ENCODE measurements at regions not wholly inside any gene's neighbourhood (a gene's known extent, or its start where the extent isn't known, plus 50 kb on each side); places are given as distances from the start of the nearest gene placed in this dataset.
A peak's percentile ranks its signal among the peaks of the same experiment; 100 is the strongest.

- no peaks in the 10 kb centered on the region for H3K36me3 ChIP-seq
- no peaks in the 10 kb centered on the region for H3K27me3 ChIP-seq
- H3K4me1 ChIP-seq = no peaks in the 10 kb centered on the region
- peak in 2 of 3 donors; percentile 55 to 81 for DNase-seq
- H3K9me3 ChIP-seq = no peaks in the 10 kb centered on the region
- H3K27ac ChIP-seq = no peak overlapping the region
- TF ChIP-seq CTCF (IDR thresholded peaks at IDR 0.05) = no peak
- no peak for TF ChIP-seq POLR2A (IDR thresholded peaks at IDR 0.05)
- no peak overlapping the region for H3K4me3 ChIP-seq
Measured at GRCh38 chr13:99819967-99820366, 151.6 kb downstream of the ZIC5 start.

- no peak for DNase-seq
- TF ChIP-seq POLR2A (IDR thresholded peaks at IDR 0.05) (no peak), CTCF (IDR thresholded peaks at IDR 0.05) (no peak)
Measured at GRCh38 chr13:99816321-99816720, 155.2 kb downstream of the ZIC5 start.

GRCh38 chr13:99813336-99814095, 158.1 kb downstream of the ZIC5 start:
- Histone ChIP-seq H3K4me1 (peaks cover 0 to 14% (median 0%) of the 10 kb centered on the region in 4 donors), H3K9me3 (no peaks in the 10 kb centered on the region), H3K4me3 (no peak overlapping the region), H3K27me3 (no peaks in the 10 kb centered on the region), H3K36me3 (no peaks in the 10 kb centered on the region), H3K27ac (no peak overlapping the region)
- no peak for TF ChIP-seq POLR2A (IDR thresholded peaks at IDR 0.05)
- no peak for TF ChIP-seq CTCF (IDR thresholded peaks at IDR 0.05)
- peak in 1 of 3 donors; percentile 69 for DNase-seq

More at GRCh38 chr13:99816321-99816720, 155.2 kb downstream of the ZIC5 start:
- Histone ChIP-seq H3K4me3 (no peak overlapping the region), H3K4me1 (no peaks in the 10 kb centered on the region), H3K27me3 (no peaks in the 10 kb centered on the region), H3K27ac (no peak overlapping the region), H3K9me3 (no peaks in the 10 kb centered on the region), H3K36me3 (no peaks in the 10 kb centered on the region)

- no peak for DNase-seq
- Histone ChIP-seq H3K4me3 (no peak overlapping the region), H3K36me3 (no peaks in the 10 kb centered on the region), H3K27me3 (no peaks in the 10 kb centered on the region), H3K9me3 (no peaks in the 10 kb centered on the region), H3K27ac (no peak overlapping the region), H3K4me1 (peaks cover 0 to 14% (median 0%) of the 10 kb centered on the region in 4 donors)
- TF ChIP-seq CTCF (IDR thresholded peaks at IDR 0.05) (no peak), POLR2A (IDR thresholded peaks at IDR 0.05) (no peak)
Measured at GRCh38 chr13:99812625-99813024, 158.9 kb downstream of the ZIC5 start.

GRCh38 chr13:99811067-99811700, 160.4 kb downstream of the ZIC5 start:
- peaks cover 0 to 22% (median 0%) of the 10 kb centered on the region in 4 donors for H3K4me1 ChIP-seq
- no peak overlapping the region for H3K4me3 ChIP-seq
- no peaks in the 10 kb centered on the region for H3K36me3 ChIP-seq
- H3K27me3 ChIP-seq = no peaks in the 10 kb centered on the region
- TF ChIP-seq POLR2A (IDR thresholded peaks at IDR 0.05) (no peak), CTCF (IDR thresholded peaks at IDR 0.05) (no peak)
- DNase-seq = no peak
- no peak overlapping the region for H3K27ac ChIP-seq
- H3K9me3 ChIP-seq = no peaks in the 10 kb centered on the region

All from Peyer's patch (tissue), 4 donors.